NCI-H226 (cell line): ENCODE measurements at regions not wholly inside any gene's neighbourhood (a gene's known extent, or its start where the extent isn't known, plus 50 kb on each side); places are given as distances from the start of the nearest gene placed in this dataset.

Experiments
- DNase-seq: peaks from one replicate; pipeline ENCODE4 v3.0.0-alpha.2; 2015

DNA sequence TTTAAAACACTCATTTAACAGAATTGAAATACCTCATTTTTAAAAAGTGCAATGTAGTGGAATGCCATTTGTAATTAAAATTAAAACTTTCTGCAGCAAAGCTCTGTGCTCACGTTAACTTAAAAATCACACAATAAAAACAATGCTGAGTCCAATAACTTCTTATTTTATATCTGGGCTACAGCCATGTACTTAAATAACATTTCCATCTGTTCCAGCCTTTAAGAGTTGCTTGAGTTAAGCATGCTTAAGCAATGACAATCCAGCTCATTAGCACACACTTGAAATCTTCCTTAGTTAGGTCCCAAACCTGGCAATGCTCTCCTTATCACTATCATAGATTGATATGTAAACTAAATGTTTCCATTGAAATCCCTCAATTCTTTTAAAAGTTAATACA, 132.3 kb upstream of the CDH12 start:
- DNase-seq: no peak

DNA sequence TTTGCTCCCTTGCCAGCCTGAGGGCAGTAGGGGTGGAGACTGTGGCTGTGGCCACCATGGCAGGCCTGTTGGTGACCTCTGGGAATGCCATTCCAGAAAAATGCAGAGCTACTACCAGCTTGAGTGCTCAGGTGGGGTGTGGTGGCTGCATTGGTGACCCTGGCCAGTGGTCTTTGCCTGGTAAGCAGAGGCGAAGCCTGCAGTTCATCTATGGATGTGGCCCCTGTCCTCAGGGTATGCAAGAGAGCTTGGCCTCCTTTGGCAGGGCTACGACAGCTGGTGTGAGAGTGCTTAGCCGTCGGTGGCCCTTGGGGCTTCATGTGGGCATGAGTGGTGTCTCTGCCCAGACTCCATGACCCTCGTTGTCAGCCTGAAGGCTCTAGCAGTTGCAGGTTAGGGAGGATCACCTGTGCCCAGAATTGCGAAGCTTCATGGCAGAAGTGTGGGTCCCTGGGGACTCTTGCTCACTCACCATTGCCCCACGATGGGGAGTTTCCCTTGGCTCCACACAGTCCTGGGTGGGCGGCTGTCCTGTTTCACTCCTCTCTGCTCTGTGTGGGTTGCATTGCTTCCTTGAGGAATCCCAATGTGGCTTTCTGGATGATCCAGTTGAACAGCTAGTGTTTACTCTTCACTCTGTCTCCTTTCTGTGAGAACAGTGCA, 117.9 kb upstream of the CDH12 start:
- DNase-seq: no peak

DNA sequence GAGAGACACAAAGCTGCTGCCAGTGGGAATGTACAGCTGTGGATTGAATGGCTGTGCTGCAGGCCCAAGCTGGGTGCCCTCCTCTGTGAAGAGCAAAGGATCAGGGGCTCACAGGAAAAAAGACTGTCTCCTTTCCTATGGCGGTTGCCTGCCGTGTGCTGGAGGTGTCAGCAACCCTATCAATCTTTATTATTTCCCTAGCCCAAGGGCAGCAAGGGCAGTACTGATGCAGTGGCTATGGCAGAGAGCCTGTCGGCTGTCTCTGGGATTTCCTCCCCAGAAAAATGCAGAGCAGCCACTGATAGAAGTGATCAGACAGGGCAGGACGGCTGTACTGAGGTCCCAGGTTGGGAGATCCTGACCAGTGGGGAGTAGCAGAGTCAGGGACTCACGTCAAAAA, 117.3 kb upstream of the CDH12 start:
- no peak for DNase-seq

DNA sequence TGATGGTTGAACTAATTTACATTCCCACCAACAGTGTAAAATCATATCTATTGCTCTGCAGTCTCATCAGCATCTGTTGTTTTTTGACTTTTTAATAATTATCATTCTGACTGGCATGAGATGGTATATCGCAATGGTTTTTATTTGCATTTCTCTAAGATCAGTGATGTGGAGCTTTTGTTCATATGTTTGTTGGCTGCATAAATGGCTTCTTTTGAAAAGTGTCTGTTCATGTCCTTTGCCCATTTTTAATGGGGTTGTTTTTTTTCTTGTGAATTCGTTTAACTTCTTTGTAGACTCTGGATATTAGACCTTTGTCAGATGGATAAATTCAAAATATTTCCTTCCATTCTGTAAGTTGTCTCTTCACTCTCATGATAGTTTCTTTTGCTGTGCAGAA, 115.2 kb upstream of the CDH12 start:
- no peak for DNase-seq

DNA sequence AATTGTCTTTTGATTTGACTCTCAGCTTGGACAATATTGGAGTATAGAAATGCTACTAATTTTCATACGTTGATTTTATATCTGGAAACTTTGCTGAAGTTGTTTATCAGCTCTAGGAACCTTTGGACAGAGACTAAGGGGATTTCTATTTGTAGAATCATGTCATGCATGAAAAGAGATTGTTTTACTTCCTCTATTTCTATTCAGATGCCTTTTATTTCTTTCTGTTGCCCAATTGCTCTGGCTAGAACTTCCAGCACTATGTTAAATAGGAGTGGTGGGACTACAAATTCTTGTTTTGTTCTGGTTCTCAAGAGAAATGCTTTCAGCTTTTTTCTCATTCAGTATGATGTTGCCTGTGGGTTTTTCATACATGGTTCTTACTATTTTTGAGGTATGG, 112.8 kb upstream of the CDH12 start:
- DNase-seq: no peak

DNA sequence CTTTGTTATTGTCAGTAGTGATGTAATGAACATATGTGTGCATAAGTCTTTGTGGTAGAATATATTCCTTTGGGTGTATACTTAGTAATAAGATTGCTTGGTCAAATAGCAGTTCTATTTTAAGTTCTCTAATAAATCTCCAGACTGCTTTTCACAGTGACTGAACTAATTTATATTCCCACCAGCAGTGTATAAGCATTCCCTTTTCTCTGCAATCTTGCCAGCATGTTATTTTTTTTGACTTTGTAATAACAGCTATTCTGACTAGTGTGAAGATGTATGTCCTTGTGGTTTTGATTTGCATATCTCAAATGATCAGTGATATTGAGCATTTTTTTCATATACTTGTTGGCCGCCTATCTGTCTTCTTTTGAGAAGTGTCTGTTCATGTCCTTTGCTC, 111.5 kb upstream of the CDH12 start:
- no peak for DNase-seq

DNA sequence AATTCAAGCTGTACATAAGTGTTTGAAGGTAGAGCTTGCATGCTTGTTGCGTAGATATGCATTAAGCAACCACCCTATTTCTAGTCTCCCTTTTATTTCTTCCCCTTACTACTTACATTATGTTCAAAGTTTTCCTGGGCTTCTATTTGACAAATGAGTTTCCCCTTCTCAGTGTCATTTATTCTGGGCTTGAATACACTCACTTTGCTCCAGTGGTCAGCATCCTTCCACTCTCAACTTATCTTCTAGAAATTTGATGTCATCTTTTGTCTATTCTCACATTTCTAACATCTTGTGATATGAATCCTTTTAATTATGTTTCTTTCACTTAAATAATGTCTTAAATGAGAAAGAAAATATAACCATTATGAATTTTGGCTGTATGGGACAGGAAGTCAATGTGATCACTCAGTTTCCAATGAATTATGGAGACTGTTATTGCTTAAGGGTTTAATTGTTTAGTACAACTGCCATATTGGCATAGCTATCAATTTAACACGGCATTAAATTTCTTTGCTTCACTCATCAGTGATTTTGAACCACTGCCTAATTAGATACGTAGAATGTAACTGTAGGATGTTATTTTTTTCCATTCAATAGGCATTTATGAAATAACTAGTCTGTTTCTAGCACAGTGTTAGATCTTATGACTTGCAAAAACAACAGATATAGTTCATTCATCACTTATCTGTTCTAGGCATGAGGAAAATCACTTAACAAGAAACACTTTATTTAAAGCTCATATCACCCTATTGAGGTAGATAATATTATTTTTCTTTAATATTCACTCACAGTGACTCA, 105.5 kb upstream of the CDH12 start:
- DNase-seq: no peak

DNA sequence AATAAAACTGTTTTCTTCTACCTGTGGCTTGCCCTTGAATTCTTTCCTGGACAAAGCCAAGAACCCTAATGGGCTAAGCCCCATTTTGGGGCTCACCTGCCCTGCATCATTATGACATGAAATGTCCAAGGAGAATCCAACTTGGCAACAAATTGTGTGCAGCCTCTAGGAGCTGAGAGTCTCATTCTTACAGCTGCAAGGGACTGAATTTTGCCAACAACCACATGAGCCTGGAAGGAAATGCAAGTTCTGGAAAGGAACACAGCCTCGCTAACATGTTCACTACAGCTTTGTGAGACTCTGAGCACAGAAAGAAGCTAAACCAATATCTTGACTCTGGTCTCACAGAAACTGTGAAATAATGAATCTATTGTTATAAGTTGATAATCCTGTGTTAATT, 94.8 kb upstream of the CDH12 start:
- DNase-seq: no peak

DNA sequence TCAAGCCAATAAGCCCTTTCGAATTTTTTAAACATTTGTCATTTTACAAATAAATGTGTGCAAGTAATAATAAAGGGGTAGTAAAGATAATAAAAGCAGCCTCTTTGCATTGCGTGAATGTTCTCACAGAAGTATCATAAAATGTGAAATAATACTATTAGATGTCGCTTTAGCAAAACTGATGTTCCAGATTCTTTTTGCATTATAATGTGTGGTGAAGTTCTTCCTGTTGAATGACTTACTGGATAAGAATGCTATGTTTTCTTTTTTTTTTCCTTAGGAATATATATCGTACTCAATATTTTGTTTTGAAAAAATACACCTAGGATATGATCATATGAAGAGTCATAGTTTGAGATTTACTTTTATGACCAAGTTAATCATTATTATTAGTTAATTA, 85.2 kb upstream of the CDH12 start:
- DNase-seq: no peak

DNA sequence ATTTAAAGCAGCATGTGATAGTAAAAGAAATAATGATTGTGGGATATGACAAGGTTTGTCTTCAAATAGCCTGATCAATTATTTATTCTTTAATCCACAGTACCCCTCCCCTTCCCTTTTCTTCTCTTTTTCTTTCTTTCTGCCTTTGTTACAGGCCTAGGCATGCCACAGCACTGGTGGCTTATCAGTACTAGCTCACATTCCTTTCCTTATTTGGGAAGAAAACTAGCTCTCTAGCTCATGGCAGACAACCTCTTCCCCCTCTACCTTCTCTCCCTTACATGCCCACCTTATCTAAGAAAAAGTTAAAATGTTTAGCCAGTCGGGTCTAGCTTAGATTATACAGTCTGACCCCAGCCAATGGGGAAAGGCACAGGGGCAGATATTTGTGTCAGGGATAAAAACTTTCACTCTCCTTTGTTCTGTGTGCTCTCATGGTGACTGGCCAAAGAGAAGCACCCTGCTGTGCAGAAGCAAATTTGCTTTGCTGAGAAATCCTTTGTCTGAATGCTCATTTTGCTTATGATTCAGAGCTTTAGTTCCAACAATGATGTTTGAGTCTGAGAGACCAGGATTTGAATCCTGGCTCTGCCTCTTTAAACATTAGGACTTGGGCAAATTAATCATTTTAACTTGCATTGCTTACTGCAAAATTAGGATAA, 75.8 kb upstream of the CDH12 start:
- no peak for DNase-seq

DNA sequence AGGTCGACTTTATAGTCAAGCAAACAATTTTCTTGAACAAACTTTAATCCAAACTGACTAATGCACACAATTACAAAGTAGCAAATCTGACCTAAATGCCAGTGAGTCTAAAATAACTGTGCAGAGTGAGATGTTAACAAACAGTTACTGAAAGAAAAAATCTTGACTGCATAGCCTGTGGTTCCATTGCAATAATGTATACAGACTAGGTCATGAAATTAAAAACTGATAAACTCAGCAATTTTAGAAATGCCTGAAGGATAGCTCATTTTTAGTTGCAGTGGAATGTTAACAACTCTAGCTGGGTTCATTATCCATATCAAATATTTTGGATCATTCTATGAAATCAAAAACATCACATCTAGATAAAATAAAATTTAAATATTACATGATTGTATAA, 73.4 kb upstream of the CDH12 start:
- no peak for DNase-seq

DNA sequence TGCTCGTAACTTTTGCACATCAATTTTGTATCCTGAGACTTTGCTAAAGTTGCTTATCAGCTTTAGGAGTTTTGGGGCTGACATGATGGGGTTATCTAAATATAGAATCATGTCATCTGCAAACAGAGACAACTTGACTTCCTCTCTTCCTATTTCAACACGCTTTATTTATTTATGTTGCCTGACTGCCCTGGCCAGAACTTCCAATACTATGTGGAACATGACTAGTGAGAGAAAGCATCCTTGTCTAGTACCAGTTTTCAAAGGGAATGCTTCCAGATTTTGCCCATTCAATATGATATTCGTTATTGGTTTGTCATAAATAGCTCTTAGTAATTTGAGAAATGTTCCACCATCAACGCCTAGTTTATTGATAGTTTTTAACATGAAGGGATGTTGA, 65.4 kb upstream of the CDH12 start:
- DNase-seq: no peak

DNA sequence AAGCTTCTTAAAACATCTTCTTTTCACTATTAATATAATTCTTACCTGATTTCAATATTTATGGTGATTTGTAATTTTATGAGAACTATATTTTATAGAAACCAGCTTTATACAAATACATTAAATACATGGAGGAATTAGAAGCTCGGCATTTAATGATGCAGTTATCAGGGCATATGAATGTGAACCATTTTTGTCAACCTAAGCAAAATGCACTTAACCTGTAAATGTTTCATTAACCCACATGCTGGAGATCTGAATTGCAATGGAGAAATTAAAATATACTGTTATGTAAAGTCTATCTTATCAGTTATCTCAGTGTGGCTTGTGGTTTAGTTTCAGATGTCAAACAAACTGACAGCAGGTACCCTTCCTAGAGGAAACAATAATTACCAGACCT, 63.2 kb upstream of the CDH12 start:
- no peak for DNase-seq

DNA sequence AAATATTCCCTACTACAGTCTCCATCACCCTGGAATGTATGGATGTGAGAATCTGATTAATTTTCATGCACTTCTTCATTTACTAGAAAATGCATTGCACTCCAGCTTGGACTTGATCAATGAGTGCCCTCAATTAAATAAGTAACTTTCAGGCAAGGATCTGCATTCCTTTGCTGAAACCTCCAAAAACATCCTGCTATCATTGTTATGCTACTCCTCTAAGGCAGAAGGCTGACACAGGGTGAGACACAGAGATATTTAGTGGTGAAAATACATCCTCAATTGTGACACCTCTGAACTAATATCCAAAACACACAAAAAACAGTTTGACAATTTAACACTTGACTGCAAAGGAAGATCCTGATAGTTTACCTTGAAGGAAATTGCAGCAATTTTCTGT, 57.9 kb upstream of the CDH12 start:
- DNase-seq: no peak

DNA sequence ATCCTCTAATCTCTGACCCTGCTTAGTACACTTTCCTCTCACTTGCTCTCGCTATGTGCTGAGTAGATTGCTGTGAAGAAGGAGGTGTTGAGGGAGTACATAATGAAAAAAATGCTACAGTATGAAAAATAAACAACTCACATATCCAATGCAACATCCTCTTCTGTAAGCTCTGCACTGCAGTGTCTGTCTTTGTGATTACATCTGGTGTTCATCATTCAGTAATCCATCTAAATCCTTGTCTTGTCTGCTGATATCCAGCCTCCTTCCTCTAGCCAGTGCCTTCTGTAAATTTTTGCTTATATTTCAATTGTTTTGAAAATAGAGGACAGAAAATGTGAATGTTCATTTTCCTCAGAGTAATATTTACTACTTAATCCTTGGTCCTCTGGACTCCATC, 57.4 kb upstream of the CDH12 start:
- no peak for DNase-seq

DNA sequence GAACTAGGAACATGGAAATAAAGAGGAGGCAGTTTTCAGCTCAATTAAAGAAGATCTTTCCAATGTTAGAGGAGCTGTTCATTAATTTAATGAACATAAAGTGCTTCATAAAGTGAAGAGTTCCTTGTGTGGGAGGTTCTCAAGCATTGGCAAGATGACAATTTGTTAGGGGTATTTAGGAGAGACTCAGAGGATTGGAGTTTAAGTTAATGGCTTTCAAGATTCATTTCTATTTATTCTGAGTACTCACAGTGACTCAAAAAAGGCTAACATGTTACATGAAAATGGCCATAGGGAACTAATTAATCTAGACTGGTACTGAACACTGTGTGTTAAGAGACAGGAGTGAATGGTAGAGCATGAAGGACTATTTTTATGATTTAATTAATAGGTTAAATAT, 55.4 kb upstream of the CDH12 start:
- no peak for DNase-seq

DNA sequence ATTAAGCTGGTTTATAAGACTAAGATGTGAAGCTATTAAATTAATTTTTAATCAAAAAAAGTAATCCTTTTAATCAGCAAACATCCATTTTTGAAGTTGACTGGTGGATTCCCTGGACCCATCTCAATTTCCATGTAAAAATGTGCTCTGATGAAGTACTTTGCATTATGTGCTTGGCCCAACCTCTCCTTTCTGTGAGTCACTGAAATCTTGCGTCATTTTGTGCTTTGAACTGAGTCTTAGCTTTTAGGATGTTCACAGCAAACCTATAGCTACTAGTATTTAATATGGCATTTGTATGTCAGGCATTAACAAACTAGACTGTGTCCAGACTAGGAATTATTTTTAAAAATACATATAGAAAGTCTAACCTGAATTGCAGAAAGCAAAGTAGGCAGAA, 55.0 kb upstream of the CDH12 start:
- peak; percentile 85 for DNase-seq
